ENCODE measurements at regions not wholly inside any gene's neighbourhood (a gene's known extent, or its start where the extent isn't known, plus 50 kb on each side); places are given as distances from the start of the nearest gene placed in this dataset.

- DNase-seq, result no peak
These were observed 190.5 kb upstream of the NRP1 start for GRCh38 chr10:33524966-33525365.

- DNase-seq, result no peak
These were observed 189.6 kb upstream of the NRP1 start for GRCh38 chr10:33524041-33524440.

GRCh38 chr10:33523236-33523792, 188.8 kb upstream of the NRP1 start:
- DNase-seq, result no peak

GRCh38 chr10:33521904-33522303, 187.4 kb upstream of the NRP1 start:
- DNase-seq, result no peak

- DNase-seq, result no peak
These were observed 186.6 kb upstream of the NRP1 start for GRCh38 chr10:33521062-33521461.

- no peak for DNase-seq
These were observed 185.8 kb upstream of the NRP1 start for GRCh38 chr10:33520223-33520622.

GRCh38 chr10:33519130-33519860, 184.8 kb upstream of the NRP1 start:
- DNase-seq, result no peak

- DNase-seq, result no peak
These were observed 175.7 kb upstream of the NRP1 start for GRCh38 chr10:33510206-33510605.

- no peak for DNase-seq
These were observed 174.9 kb upstream of the NRP1 start for GRCh38 chr10:33509231-33509831.

- no peak for DNase-seq
These were observed 173.4 kb upstream of the NRP1 start for GRCh38 chr10:33507662-33508425.

- DNase-seq, result no peak
These were observed 172.6 kb upstream of the NRP1 start for GRCh38 chr10:33506838-33507661.

GRCh38 chr10:33506391-33506790, 171.9 kb upstream of the NRP1 start:
- DNase-seq, result no peak

- no peak for DNase-seq
These were observed 166.7 kb upstream of the NRP1 start for GRCh38 chr10:33501161-33501560.

- DNase-seq, result no peak
These were observed 164.0 kb upstream of the NRP1 start for GRCh38 chr10:33498391-33498891.

GRCh38 chr10:33497338-33497737, 162.9 kb upstream of the NRP1 start:
- DNase-seq, result no peak

- DNase-seq, result no peak
These were observed 161.6 kb upstream of the NRP1 start for GRCh38 chr10:33496096-33496495.

- no peak for DNase-seq
These were observed 160.3 kb upstream of the NRP1 start for GRCh38 chr10:33494694-33495265.

GRCh38 chr10:33493978-33494377, 159.5 kb upstream of the NRP1 start:
- DNase-seq, result no peak

- no peak for DNase-seq
These were observed 159.0 kb upstream of the NRP1 start for GRCh38 chr10:33493497-33493896.

GRCh38 chr10:33492701-33493345, 158.4 kb upstream of the NRP1 start:
- no peak for DNase-seq

- no peak for DNase-seq
These were observed 155.2 kb upstream of the NRP1 start for GRCh38 chr10:33489501-33490176.

Data from NCI-H446 (cell line).